NT2/D1 (cell line): ENCODE measurements at regions not wholly inside any gene's neighbourhood (a gene's known extent, or its start where the extent isn't known, plus 50 kb on each side); places are given as distances from the start of the nearest gene placed in this dataset.

ENCODE experiments used
- SUZ12 ChIP-seq: IDR thresholded peaks from 2 replicates; pipeline ENCODE4 v1.6.1; 2011; ENCODE audit not compliant: insufficient read length, insufficient read depth; ENCODE audit errors: extremely low read depth
- YY1 ChIP-seq: IDR thresholded peaks from 2 replicates; pipeline ENCODE4 v1.6.1; 2011; ENCODE audit not compliant: insufficient read length, insufficient read depth

DNA sequence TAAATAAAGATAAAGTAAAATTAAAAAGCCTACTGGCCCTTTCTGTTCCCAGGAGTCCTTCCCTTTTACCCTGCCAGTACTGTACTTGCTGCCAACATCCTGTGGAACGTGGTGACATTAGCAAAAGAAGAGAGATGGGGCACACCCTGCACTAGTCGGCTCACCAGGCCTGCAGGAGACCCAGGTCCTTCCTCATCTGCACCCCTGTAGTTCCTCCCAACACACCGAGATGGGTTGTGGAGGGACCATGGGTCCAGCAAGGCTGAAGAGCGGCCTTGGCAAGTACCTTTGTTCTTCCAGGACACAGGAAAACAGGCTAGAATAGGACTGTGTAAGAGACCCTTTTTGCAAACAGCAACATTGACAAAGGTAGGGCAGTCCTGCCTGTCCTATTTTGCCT is 98.7 kb upstream of the TMPRSS2 start:
- TF ChIP-seq YY1 (no peak), SUZ12 (no peak)
